ENCODE measurements at regions not wholly inside any gene's neighbourhood (a gene's known extent, or its start where the extent isn't known, plus 50 kb on each side); places are given as distances from the start of the nearest gene placed in this dataset.

DNA sequence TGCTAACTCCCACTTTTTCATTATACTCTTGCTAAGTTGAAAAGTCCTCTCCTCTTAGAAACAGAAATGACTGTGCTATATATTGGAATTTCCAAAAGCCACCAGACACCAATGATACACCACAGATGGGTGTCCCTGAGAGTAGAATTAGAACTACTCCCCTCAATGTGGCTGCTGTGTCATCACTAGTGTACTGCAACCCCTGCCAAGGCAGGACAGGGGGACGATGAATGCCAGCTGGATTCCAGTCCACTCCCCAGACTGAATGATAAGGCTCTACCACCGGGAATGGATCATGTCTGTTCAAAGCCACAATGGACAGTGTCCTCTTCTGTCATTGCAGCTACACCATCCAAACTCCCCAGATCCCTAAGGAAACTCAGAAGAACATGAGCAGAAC, 69.7 kb upstream of the EDNRB start:
- no peak for DNase-seq (ENCODE audit: low spot score)
- ChIA-PET CTCF (no interaction called here), POLR2A (ENCODE audit: low non-redundant PET) (no interaction called here)
- TF ChIP-seq CTCF (conservative IDR thresholded peaks at IDR 0.05; ENCODE audit: low read depth) = no peak
- no peak overlapping the region for H3K27ac ChIP-seq

DNA sequence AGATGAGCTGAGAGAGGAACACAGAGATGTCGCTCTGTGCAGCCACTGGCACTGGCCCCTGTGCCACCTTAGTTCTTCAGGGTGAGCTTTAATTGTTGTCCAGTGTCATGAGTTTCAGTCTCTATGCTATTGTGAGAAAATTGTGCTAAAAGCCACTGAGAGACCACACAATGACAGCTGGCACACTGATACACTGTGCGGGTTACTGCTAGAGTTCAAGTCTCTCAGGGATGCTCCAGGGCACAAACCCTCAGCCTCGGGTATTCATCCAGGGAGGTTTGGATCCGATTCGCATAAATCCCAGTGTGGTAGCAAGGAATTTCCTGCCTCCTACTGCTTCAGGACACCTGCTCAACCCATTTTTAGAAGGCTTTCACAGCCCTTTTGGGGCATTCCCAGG, 68.1 kb upstream of the EDNRB start:
- ChIA-PET POLR2A (ENCODE audit: low non-redundant PET) (no interaction called here), CTCF (no interaction called here)
- no peak for DNase-seq (ENCODE audit: low spot score)
- no peak for TF ChIP-seq CTCF (conservative IDR thresholded peaks at IDR 0.05; ENCODE audit: low read depth)
- no peak overlapping the region for H3K27ac ChIP-seq

DNA sequence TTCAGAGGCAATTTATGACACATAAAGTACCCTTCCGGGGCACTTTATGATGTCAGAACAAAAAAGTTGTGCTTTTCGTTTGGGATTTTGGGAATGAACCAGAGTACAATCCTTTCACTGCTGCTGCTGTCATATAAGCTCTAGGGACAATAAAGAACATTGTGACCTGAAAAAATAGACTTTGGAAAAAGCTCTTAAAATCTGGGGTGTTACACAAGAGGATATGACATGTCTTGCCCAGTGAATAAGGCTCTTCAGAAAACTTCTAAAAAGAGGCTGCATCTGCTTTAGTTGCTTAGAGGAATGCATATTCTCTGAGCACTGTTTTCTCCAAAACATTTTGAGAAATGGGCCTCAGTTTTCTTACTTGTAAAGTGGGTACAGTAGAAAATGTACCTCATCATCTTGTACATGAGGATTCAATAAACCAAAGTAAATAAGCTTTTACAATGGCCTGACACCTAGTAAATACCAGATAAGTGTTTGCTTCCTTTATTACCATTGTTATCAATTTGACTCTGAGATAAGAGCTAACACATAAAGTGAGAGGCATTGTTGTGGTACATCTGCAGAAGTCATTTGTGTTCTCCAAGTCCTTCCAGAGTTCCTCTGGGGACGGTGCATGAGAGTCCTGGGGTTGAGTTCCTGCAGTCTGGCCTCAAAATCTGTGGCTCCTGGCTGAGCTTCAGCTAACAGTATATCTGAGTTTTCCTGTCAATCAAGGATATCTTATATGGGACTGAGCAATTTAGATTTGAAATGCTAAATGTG, 67.4 kb upstream of the EDNRB start:
- no peak for TF ChIP-seq CTCF (conservative IDR thresholded peaks at IDR 0.05; ENCODE audit: low read depth)
- ChIA-PET CTCF (no interaction called here), POLR2A (ENCODE audit: low non-redundant PET) (no interaction called here)
- no peak for DNase-seq (ENCODE audit: low spot score)
- H3K27ac ChIP-seq = no peak overlapping the region

- H3K27ac ChIP-seq = no peak overlapping the region
- no peak for DNase-seq (ENCODE audit: low spot score)
- CTCF ChIA-PET = no interaction called here
- TF ChIP-seq CTCF (conservative IDR thresholded peaks at IDR 0.05; ENCODE audit: low read depth) = no peak
- POLR2A ChIA-PET (ENCODE audit: low non-redundant PET) = no interaction called here
These were observed 62.8 kb upstream of the EDNRB start for GRCh38 chr13:77981281-77981881.

- POLR2A ChIA-PET (ENCODE audit: low non-redundant PET) = no interaction called here
- no peak overlapping the region for H3K27ac ChIP-seq
- CTCF ChIA-PET = no interaction called here
- no peak for DNase-seq (ENCODE audit: low spot score)
- TF ChIP-seq CTCF (conservative IDR thresholded peaks at IDR 0.05; ENCODE audit: low read depth) = no peak
These were observed 62.0 kb upstream of the EDNRB start for GRCh38 chr13:77980592-77980991.

- TF ChIP-seq CTCF (conservative IDR thresholded peaks at IDR 0.05; ENCODE audit: low read depth) = no peak
- ChIA-PET CTCF (no interaction called here), POLR2A (ENCODE audit: low non-redundant PET) (no interaction called here)
- no peak for DNase-seq (ENCODE audit: low spot score)
- no peak overlapping the region for H3K27ac ChIP-seq
These were observed 61.2 kb upstream of the EDNRB start for GRCh38 chr13:77979721-77980385.
